Keratinocyte (primary cell): ENCODE measurements at regions not wholly inside any gene's neighbourhood (a gene's known extent, or its start where the extent isn't known, plus 50 kb on each side); places are given as distances from the start of the nearest gene placed in this dataset.

Experiments
- DNase-seq: peaks from one replicate; pipeline ENCODE4 v3.0.0-alpha.2; 2011; ENCODE audit warnings: low read depth, missing footprints, low spot score
- FAIRE-seq: peaks from 2 replicates; lab custom pipeline; 2011; peaks lifted over from hg19 to GRCh38; lab: Jason Lieb, UNC
- H2AFZ ChIP-seq: 2 replicates; pipeline ENCODE4 v1.6.0; 2012; ENCODE audit warnings: low read length, control low read depth, inconsistent platforms; ENCODE audit not compliant: control insufficient read depth
- H3K27ac ChIP-seq: 2 replicates; pipeline ENCODE4 v1.5.1; 2011; ENCODE audit warnings: low read length; ENCODE audit not compliant: control insufficient read depth, insufficient read depth
- H3K27me3 ChIP-seq: 3 replicates; pipeline ENCODE4 v1.6.0; 2011; ENCODE audit warnings: low read length; ENCODE audit not compliant: control insufficient read depth, insufficient read depth; ENCODE audit errors: extremely low read depth
- H3K36me3 ChIP-seq, 2 experiments: 2 replicates in 1 of 2; 3 replicates in 1 of 2; pipeline ENCODE4 v1.5.1; 2011; ENCODE audit warnings: low read length in 2 of 2, mild to moderate bottlenecking in 1 of 2; ENCODE audit not compliant: control insufficient read depth in 2 of 2, insufficient read depth in 2 of 2; ENCODE audit errors: extremely low read depth in 1 of 2
- H3K4me1 ChIP-seq: 3 replicates; pipeline ENCODE4 v1.5.1; 2011; ENCODE audit warnings: low read length; ENCODE audit not compliant: control insufficient read depth, insufficient read depth; ENCODE audit errors: extremely low read depth
- H3K4me2 ChIP-seq: 3 replicates; pipeline ENCODE4 v1.6.0; 2011; ENCODE audit warnings: low read depth, low read length; ENCODE audit not compliant: control insufficient read depth, insufficient read depth; ENCODE audit errors: extremely low read depth
- H3K4me3 ChIP-seq, 3 experiments: fragments of 200-600 bp in 1 of 3; sonication (generic) in 1 of 3; 2 replicates in 2 of 3; 3 replicates in 1 of 3; pipeline ENCODE4 v1.5.1; 2011 to 2016; ENCODE audit warnings: low read length in 3 of 3, mild to moderate bottlenecking in 3 of 3, control low read depth in 2 of 3, inconsistent platforms in 1 of 3, low read depth in 1 of 3, mixed read lengths in 1 of 3, mixed run types in 1 of 3, moderate library complexity in 1 of 3; ENCODE audit not compliant: control insufficient read depth in 2 of 3, insufficient read depth in 2 of 3; ENCODE audit errors: extremely low read depth in 1 of 3
- H3K79me2 ChIP-seq: 2 replicates; pipeline ENCODE4 v1.6.0; 2012; ENCODE audit warnings: low read length; ENCODE audit not compliant: control insufficient read depth, insufficient read depth
- H3K9ac ChIP-seq: 3 replicates; pipeline ENCODE4 v1.6.0; 2011; ENCODE audit warnings: low read length; ENCODE audit not compliant: control insufficient read depth, insufficient read depth; ENCODE audit errors: extremely low read depth
- H3K9me1 ChIP-seq: 3 replicates; pipeline ENCODE4 v1.6.0; 2011; ENCODE audit warnings: low read length; ENCODE audit not compliant: control insufficient read depth, insufficient read depth; ENCODE audit errors: extremely low read depth
- H3K9me3 ChIP-seq: 2 replicates; pipeline ENCODE4 v1.5.1; 2012; ENCODE audit warnings: low read depth, low read length; ENCODE audit not compliant: control insufficient read depth
- H4K20me1 ChIP-seq: 3 replicates; pipeline ENCODE4 v1.6.0; 2011; ENCODE audit warnings: low read length; ENCODE audit not compliant: control insufficient read depth, insufficient read depth; ENCODE audit errors: extremely low read depth
- EZH2 ChIP-seq: IDR thresholded peaks from one replicate; pipeline ENCODE4 v1.6.1; 2012; ENCODE audit warnings: inconsistent platforms, mild to moderate bottlenecking, low read length, moderate library complexity
- dilution Hi-C: fragments of 300-500 bp; cut with MboI; formaldehyde crosslinking; loops from one replicate; pipeline ENCODE4 v1.7.0; 2020; ENCODE audit warnings: low sequenced_read_pairs; ENCODE audit not compliant: extremely low pct_ligation_motif_present
- TF ChIP-seq, protein P1 (sequence below), 3 experiments: IDR thresholded peaks in 1 of 3; conservative IDR thresholded peaks in 1 of 3; optimal IDR thresholded peaks in 1 of 3; 2 replicates in 2 of 3; 3 replicates in 1 of 3; pipeline versions ENCODE3 to v1.5.1; 2011; ENCODE audit warnings: low read length in 3 of 3, mild to moderate bottlenecking in 3 of 3, moderate library complexity in 2 of 3, control low read depth in 1 of 3, inconsistent platforms in 1 of 3; ENCODE audit not compliant: insufficient read depth in 2 of 3; ENCODE audit errors: extremely low read depth in 1 of 3

- Histone ChIP-seq H3K27me3 (peaks cover under 1% of the 10 kb centered on the region), H3K36me3 (no peaks in the 10 kb centered on the region), H3K9me1 (no peaks in the 10 kb centered on the region), H3K4me3 (no peak overlapping the region), H3K4me2 (no peak overlapping the region), H3K9me3 (no peaks in the 10 kb centered on the region), H3K79me2 (no peaks in the 10 kb centered on the region), H4K20me1 (no peaks in the 10 kb centered on the region), H3K4me1 (peaks cover 6% of the 10 kb centered on the region), H3K27ac (no peak overlapping the region), H3K9ac (no peak overlapping the region), H2AFZ (no peak overlapping the region)
- no peak for FAIRE-seq
- dilution Hi-C loops: no loop called here
- DNase-seq: no peak
- TF ChIP-seq EZH2: no peak
- TF ChIP-seq, protein P1, sequence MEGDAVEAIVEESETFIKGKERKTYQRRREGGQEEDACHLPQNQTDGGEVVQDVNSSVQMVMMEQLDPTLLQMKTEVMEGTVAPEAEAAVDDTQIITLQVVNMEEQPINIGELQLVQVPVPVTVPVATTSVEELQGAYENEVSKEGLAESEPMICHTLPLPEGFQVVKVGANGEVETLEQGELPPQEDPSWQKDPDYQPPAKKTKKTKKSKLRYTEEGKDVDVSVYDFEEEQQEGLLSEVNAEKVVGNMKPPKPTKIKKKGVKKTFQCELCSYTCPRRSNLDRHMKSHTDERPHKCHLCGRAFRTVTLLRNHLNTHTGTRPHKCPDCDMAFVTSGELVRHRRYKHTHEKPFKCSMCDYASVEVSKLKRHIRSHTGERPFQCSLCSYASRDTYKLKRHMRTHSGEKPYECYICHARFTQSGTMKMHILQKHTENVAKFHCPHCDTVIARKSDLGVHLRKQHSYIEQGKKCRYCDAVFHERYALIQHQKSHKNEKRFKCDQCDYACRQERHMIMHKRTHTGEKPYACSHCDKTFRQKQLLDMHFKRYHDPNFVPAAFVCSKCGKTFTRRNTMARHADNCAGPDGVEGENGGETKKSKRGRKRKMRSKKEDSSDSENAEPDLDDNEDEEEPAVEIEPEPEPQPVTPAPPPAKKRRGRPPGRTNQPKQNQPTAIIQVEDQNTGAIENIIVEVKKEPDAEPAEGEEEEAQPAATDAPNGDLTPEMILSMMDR (optimal IDR thresholded peaks at IDR 0.05 in 1 of 3, IDR thresholded peaks at IDR 0.05 in 1 of 3, conservative IDR thresholded peaks at IDR 0.05 in 1 of 3; ENCODE audit: extremely low read depth in 1 of 3, insufficient read depth in 2 of 3, low read length in 3 of 3): no peak
Observed at GRCh38 chr15:38745626-38746025, 181.0 kb upstream of the RASGRP1 start.

GRCh38 chr15:38746211-38746610, 181.6 kb upstream of the RASGRP1 start:
- no peak for TF ChIP-seq EZH2
- TF ChIP-seq, protein P1 (optimal IDR thresholded peaks at IDR 0.05 in 1 of 3, IDR thresholded peaks at IDR 0.05 in 1 of 3, conservative IDR thresholded peaks at IDR 0.05 in 1 of 3; ENCODE audit: extremely low read depth in 1 of 3, insufficient read depth in 2 of 3, low read length in 3 of 3): no peak
- no peak overlapping the region for H3K4me2 ChIP-seq
- no peaks in the 10 kb centered on the region for H4K20me1 ChIP-seq
- peaks cover 6% of the 10 kb centered on the region for H3K4me1 ChIP-seq
- H3K79me2 ChIP-seq: no peaks in the 10 kb centered on the region
- no peak for FAIRE-seq
- H3K36me3 ChIP-seq: no peaks in the 10 kb centered on the region
- no peak for DNase-seq
- H3K9ac ChIP-seq: no peak overlapping the region
- H3K9me3 ChIP-seq: no peaks in the 10 kb centered on the region
- no peak overlapping the region for H3K27ac ChIP-seq
- H3K27me3 ChIP-seq: no peaks in the 10 kb centered on the region
- no peak overlapping the region for H3K4me3 ChIP-seq
- H2AFZ ChIP-seq: no peak overlapping the region
- dilution Hi-C loops: no loop called here
- no peaks in the 10 kb centered on the region for H3K9me1 ChIP-seq
